C4-2B (cell line): ENCODE measurements at regions not wholly inside any gene's neighbourhood (a gene's known extent, or its start where the extent isn't known, plus 50 kb on each side); places are given as distances from the start of the nearest gene placed in this dataset.

Experiments
- H3K27ac ChIP-seq: fragments of 450-650 bp; 2 replicates; pipeline ENCODE4 v1.5.1; 2017
- CTCF ChIP-seq: fragments of 450-650 bp; conservative IDR thresholded peaks from 2 replicates; pipeline ENCODE4 v1.5.1; 2017; ENCODE audit warnings: mild to moderate bottlenecking
- ZFX ChIP-seq: fragments of 450-650 bp; IDR thresholded peaks from 2 replicates; pipeline ENCODE4 v1.6.1; 2017

GRCh38 chr6:71388856-71389527 lies 100.4 kb downstream of the OGFRL1 start:
- H3K27ac ChIP-seq: no peak overlapping the region

GRCh38 chr6:71391126-71391525 lies 102.5 kb downstream of the OGFRL1 start:
- TF ChIP-seq CTCF (no peak), ZFX (no peak)
- H3K27ac ChIP-seq: no peak overlapping the region

More at GRCh38 chr6:71388856-71389527, 100.4 kb downstream of the OGFRL1 start:
- TF ChIP-seq CTCF (no peak), ZFX (no peak)

GRCh38 chr6:71392276-71392675 lies 103.7 kb downstream of the OGFRL1 start:
- TF ChIP-seq CTCF (no peak), ZFX (no peak)
- no peak overlapping the region for H3K27ac ChIP-seq

- no peak overlapping the region for H3K27ac ChIP-seq
- TF ChIP-seq CTCF (no peak), ZFX (no peak)
Observed at GRCh38 chr6:71393471-71393870, 104.9 kb downstream of the OGFRL1 start.

GRCh38 chr6:71393981-71394432 lies 105.4 kb downstream of the OGFRL1 start:
- no peak overlapping the region for H3K27ac ChIP-seq
- TF ChIP-seq ZFX: no peak
- TF ChIP-seq CTCF: no peak

GRCh38 chr6:71394926-71395325 lies 106.3 kb downstream of the OGFRL1 start:
- no peak overlapping the region for H3K27ac ChIP-seq
- TF ChIP-seq ZFX: no peak
- no peak for TF ChIP-seq CTCF

GRCh38 chr6:71395731-71396409 lies 107.3 kb downstream of the OGFRL1 start:
- no peak overlapping the region for H3K27ac ChIP-seq
- TF ChIP-seq CTCF: no peak
- no peak for TF ChIP-seq ZFX
